Dedifferentiated amniotic fluid mesenchymal stem cell (primary cell): ENCODE measurements at regions not wholly inside any gene's neighbourhood (a gene's known extent, or its start where the extent isn't known, plus 50 kb on each side); places are given as distances from the start of the nearest gene placed in this dataset.

Experiments
- DNase-seq: peaks from one replicate; pipeline ENCODE4 v3.0.0-alpha.2; 2016; ENCODE audit errors: extremely low spot score

DNA sequence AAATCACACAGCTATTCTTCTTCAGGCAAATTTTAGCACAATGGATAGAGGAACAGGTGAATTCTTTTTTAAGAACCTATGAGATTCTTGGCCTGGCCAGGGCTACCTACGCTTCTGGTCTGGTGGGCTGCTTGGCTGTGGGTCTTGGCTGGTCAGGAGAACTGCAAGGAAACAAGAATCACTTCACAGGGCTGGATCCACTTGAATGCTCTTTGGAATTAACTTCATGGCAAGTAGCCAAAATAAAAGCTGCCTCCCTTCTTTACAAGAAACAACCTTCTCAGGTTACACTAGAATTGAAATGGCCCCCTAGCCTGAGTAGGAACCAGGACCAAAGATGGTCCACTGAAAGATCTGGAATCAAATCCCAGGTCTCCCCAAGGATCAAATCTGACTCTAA lies 519.1 kb downstream of the IQCM start:
- DNase-seq = no peak

DNA sequence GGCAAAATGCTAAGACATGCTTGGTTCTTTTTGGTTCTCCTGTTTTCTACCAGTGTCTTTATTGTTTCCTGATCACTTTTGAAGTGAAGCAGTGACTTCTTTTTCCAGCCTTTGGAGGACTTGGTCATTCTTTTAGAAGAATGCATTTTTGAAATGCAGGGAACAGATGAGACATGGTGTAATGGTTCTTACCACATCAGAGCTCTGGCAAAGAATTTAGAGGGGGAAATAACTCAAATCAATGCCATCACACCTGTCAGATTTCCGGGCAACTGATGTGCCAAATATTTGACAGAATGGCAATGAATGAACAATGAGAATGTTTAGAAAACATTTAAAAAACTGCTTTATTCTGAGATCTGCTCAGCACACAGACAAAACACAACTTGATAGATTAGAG lies 519.6 kb downstream of the IQCM start:
- DNase-seq = no peak

DNA sequence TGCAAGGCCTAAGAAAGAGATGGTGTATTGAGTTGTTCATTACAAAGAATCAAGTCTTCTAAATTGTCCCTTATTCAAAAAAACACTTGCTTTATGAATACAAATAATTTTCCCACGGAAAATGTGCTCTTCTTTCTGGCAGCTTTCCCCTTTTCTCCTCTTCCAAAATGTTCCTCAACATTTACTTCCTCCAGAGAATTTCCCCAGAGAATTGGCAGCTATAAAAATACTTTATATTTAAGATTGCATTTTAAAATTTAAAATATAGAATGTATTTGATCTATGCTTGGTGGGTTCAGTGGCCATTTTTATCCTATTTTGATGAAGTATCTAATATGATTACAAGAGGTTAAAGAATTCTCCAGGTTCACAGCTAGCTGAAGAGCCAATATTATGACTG lies 521.0 kb downstream of the IQCM start:
- no peak for DNase-seq

DNA sequence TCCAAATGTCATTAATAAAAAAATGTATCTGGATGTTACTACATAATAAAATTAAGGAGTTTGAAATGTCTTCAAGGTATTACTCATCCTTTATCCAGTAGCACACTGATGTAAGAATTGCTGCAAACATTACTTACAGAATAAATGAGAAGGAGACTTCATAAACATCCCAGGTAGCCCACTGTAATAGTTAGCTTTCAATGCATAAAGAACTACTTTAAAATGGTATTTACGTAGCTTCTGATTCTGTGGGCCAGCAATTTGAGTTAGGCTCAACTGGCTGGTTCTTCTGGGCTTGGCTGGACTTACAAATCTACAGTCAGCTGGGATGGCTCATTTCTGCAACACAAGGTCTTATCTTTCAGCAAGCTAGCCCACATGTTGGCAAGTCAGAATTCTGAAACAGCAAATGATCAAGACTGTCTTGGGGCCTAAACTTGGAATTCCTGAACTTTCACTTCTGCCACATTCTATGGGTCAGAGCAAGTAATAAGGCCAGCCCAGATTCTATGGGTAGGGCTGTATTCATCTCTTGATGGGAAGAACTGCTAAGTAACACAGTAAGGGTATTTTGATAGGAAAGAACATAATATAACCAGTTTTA lies 522.5 kb downstream of the IQCM start:
- DNase-seq = no peak

DNA sequence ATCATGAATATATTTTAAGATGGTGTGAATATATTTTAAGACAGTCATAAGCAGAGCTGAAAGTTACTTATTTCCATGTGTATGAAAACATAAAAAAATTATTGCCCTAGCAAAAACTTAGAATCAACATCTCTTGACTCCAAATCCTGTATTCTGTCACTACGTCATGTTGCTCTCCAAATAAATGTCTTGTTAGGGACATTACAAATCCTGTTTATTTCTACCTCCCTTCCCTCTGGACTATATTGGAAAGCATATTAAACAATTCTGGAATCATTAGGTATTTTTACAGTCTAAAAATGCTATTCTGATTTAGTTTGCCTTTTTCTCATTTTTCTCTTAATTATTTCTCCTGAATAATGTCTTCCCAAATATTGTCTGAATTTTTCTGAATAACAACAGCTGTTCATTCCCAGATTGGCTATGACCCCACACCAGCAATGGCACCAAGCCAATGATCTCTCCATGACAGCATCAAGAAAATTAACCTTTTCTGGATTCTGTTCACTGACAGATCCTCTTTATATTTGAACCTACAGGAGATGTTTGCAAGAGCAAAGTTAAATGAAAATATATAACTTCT lies 523.1 kb downstream of the IQCM start:
- no peak for DNase-seq

DNA sequence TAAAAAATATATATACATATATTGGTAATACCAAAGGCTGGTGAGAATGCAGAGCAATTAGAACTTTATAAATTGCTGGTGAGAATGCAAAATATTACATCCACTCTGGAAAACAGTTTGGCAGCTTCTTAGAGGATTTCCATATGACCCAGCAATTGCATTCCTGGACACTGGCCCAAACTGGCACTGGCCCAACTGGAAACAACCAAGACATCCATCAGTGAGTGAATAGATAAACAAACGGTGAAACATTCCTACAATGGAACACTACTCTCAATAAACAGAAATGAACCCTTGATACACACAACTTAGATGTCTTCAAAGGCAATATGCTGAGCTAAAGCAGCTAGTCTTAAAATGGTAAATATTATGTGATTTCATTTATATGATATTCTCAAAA lies 524.2 kb downstream of the IQCM start:
- DNase-seq = peak; percentile 31

DNA sequence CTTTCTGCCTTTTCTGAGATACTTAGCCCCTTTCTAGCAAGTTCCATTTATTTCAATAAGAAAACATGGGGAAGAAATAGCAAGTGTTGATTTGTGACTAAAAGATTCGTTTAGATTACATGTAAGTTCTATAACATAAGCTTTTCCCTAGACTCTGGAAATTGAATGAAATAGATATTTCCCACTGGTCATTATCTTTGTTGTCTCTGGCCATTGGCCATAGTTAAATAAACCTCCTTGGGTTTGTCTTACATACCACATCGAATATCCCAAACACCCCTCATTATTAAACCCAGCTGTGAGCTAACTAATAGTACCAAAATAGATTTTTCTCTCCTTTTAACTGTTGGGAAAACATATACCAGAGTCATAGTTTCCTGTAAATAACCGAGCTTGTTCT lies 534.8 kb downstream of the IQCM start:
- DNase-seq = no peak

DNA sequence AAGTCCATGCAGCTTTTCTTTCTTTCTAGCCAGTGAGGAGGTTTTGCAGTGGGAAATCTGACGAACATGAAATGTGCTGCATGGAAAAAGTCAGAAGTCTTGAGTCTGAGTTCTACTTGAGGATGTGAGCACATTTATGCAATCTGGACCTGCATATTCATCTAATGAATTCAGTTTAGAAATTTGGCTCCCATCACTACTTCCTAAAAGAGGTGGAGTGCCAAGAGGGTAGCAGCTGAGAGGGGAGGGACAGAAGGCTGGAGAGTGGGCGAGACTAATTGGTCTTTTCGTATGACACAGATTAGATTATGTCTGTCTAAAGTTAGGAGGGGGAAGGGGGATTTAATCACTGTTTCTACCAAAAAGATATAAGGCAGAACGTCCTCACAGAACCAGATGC lies 535.9 kb downstream of the IQCM start:
- DNase-seq = no peak

DNA sequence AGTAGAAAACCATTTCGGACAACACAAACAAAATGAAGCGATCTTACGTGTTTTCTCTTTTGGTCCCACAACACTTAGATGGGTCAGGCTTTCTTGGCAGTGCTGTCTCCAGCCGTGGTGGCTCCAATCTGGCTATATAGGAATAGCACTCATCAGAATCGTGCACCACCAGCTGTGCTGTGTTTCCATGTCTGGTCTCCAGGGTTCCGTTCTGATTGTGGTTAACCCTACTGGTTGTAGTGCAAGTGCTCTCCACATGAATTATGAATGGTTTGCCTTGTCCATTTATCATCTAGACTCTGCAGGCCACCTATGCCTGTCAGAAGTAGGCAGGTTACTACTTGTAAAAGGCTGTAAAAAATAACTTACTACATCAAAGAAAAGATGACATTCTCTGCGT lies 536.3 kb downstream of the IQCM start:
- DNase-seq = no peak

DNA sequence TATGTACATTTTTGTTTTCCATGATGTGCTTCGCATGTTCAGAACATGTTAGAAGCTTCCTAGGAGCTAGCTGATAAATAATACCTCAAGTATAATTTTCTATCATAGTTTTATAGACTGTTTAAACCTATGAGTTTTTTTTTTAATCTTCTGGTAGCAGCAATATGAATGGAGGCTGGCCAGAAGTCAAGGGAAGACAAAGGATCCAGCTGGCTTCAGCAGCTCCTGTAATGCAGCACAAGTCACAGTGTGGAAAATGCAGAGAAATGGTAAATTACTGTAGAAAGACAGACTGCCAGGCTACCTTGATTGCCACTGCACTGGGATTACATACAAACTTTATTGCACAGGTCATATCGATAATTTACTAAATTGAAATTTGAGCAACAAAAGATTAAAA lies 537.9 kb downstream of the IQCM start:
- DNase-seq = no peak

DNA sequence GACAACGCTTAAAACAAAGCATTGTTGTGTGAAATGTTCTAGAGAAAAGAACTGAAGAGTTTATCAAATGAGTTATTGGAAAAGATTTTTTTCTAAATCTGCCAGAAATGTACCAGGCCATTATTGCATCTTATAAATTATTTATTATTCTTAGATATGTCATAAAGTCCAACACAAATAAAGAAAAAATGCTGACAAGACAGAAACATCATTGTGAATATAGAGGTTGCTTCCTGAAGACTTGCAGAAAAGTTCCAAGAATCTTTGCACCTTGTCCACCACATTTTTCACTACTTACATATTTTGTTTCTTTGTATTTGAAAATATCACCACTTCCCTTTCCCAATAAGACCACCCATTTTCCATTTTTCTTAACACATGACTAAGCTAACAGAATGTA lies 545.8 kb downstream of the IQCM start:
- DNase-seq = no peak

DNA sequence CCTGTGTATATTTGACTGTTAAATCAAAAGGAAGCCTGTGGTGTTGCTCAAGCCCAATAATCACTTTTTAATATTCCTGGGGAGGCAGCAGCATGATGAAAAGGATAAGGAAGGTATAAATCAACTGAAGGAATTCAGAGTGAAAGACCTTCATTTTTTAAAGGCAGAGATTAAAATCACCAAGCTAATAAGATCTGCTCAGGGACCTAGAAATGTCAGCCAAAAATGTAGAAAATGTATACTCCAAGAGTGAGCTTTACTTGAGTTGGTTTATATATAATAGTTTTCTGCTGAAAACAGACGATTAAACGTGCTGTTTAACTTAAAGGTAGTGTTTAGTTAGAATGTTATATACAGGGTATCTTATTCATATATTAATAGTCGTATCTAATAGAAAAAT lies 549.3 kb downstream of the IQCM start:
- DNase-seq = no peak

DNA sequence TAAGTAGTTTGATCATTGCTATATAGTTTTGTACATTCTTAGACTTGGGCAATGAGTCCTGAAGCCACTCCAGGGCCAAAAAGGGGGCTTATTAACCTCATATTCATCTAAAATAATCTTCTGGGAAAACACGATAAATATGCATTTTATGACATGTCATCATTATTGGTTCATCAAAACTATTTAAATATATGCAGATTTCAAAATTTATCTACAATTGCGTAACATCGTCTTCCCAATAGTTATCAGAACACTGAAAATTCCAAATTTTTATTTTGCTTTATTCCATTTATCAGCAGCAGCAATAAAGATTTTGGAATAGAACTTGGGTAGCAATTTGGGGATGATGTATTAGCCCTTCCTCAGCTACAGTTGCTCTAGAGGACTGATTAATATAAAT lies 550.0 kb downstream of the IQCM start:
- DNase-seq = no peak

DNA sequence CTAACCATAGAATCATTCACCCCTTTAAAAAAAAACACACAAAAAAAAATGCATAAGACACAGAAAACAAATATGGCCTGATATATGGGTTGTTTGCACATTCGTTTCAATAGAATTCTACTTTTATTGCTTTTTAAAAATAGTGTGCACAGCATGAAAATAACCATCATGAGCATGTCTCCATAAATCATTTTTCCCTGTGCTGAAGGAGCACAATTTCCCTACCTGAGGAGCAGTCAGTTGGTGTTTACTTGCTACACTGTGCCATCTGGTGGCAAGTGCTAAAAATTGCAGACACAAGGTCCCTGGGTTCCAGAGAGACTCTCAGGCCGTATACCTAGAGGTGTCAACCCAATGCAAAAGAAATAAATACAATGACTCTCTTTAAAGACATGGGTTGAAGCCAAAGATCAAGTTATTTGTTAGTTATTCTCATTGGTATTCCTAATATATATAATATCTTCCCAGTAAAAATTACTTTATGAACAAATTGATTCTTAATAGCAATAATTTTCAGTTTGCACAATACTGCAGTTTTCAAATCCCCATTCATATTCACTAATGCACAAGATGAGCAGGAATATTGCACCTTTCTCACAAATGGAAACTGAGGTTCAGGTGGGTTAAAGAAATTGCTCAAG lies 551.4 kb downstream of the IQCM start:
- DNase-seq = peak; percentile 53

DNA sequence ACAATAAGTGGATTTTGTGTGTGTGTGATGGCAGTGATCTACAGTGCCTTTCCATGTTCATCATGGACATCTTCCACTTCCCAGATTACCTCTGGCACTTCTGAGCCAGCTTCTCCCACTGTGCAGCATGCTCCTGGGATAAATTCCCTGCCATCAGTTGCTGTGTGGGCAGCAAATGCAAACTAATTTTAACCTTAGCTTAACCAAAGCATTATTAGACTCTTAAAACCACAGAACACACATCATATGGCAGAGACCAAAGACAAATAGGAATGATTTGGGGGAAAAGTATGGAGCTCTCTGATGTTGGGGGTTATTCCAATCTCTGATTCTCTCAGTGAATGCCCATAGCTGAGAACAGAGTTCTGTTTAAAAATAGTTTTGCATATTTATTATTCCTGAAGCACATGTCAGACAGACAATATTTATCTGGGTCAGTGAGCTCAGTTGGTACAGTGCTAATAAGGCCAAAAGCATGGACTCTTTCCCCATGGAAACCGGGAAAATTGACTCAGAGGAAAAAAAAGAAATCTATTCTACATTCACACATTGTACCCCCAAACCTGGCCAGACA lies 567.4 kb downstream of the IQCM start:
- no peak for DNase-seq

DNA sequence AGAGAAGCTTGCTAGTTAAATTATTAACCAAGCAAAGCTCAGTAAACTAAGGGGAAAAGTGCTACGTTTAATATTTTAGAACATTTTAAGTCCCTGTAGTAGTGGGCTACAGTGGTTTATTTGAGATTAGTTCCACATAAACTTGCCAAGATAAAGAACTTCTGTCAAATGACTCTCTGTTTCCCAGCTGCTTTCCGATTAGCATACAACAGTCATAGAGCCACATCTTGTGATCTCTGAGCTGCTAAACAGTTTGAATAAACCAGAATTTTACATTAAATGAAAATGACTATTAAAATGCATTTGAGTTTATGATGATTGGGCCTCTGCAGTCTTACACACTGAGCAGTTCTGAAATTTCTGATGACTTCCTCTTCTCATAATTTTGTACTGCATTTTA lies 568.5 kb downstream of the IQCM start:
- DNase-seq = no peak

DNA sequence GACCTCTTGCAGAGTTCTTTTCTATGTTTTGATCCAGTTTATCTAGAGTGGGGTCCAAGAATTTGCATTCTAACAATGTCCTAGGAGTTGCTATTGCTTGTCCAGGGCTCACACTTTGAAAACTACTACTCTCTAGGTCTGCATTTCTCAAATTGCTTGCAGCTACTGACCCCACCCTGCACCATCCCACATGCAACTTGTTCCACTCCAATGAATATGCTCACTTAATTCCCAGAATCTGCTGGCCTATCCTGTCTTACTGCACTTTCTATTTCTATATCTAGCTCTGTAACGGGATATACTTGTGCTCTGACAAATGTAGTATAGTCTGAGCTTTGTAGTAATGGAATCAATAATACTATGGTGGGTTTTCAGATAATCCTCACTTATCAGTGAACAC lies 570.3 kb downstream of the IQCM start:
- no peak for DNase-seq

DNA sequence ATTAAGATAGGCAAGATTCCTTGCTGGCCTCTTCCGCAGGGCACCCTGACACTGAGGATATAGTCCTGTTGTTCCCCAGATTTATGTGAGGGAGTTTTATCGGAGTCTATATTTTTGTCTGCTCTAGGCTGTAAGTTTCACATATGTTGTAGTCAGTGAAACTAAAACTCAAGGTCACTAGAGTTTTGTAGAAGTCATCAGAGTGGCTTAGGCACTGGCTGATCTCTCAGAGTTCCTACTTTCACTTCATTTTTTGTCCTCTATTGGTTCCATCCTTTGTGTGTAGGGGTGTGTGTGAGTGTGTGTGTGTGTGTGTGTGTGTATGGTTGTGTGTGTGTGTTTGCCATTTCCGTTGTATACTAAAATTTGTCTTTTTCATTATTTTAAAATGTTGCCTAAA lies 577.5 kb downstream of the IQCM start:
- no peak for DNase-seq

DNA sequence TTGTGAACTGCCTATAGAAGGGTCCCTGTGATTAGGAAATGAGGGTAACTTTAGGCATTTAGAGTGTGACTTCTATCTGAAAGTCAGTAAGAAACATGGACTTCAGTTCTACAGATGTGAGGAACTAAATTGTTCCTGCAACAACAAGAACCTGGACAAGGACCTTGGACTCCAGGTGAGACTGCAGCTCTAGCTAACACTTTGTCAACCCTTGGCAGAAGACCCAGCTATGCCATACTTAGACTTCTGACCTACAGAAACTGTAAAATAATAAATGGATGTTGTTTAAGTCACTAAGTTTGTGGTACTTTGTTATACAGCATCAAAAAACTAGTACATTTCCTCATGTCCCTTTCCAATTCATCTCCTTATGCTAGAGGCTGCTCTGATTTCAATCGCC lies 580.8 kb downstream of the IQCM start:
- DNase-seq = no peak

DNA sequence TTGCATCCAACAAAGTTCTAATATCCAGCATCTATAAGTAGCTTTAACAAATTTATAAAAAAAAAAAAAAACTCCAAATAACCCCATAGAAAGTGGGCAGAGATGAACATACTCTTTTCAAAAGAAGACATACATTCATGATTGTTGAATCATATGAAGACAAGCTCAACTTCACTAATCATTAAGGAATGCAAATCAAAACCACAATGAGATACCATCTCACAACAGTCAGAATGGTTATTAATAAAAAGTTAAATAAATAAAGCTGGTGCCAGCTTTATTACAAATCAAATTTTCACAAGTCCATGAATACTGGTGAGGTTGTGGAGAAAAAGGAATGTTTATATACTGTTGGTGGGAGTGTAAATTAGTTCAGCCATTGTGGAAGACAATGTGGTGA lies 592.0 kb downstream of the IQCM start:
- DNase-seq = no peak

DNA sequence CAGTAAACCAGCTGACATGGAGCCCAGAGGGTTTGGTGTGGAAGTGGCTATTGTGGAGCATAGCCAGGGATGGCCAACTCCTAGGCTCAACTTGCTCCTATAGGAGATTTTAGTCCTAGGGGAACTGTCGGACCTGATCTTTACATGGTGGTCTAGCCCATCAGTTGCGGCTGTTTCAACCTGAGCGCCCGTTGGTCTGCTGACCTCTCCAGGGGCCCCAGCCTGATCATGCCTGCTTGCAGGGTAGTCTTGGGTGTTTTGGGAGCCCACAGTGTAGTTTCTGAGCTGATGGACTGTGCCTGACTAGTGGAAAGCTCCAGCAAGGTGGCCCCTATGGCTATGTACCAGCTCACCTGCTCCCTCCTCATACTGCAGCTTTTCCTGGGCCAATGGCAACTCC lies 597.0 kb downstream of the IQCM start:
- DNase-seq = no peak

DNA sequence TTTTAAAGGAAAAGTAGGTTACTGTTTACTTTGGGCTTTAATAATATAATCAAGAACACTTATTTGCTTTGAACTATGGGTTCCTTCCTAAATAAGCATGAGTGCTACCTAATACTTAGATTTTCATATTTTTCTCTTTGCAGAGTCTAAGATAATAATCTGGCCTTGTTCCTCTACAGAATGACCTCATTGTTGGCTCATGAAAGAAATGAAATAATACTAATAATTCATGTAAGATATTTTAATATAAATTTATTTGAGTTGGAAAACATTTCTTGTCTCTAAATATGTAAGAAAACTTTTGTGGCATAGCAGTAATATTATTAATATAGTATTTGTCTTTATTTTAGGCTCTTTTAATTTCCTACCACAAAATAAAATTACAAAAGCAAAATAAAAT lies 601.3 kb downstream of the IQCM start:
- DNase-seq = no peak

DNA sequence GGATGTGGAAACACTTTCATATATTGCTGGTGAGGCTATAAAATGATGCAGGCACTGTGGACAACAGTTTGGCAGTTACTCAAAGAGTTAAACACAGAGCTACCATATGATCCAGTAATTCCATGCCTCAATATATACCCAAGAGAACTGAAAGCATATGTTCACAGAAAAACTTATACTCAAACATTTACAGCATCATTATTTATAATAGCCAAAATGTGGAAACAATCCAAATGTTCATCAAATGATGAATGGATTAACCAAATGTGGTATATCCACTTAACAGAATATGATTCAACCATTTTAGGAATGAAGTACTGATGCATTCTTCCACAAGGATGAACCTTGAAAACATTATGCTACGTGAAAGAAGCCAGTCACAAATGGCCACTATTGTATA lies 603.8 kb downstream of the IQCM start:
- no peak for DNase-seq
